Endothelial cell of umbilical vein (primary cell): ENCODE measurements at regions not wholly inside any gene's neighbourhood (a gene's known extent, or its start where the extent isn't known, plus 50 kb on each side); places are given as distances from the start of the nearest gene placed in this dataset.

Source experiments
- BruUV-seq: library from RNA; stranded (reverse); fragments of 400-500 nt; replicated peaks from 2 replicates; lab custom pipeline; 2021; lab: Mats Ljungman, UMichigan
- CTCF ChIA-PET: fragments of 300-600, 350-600 bp; sonication (Branson Sonifier 250); formaldehyde crosslinking; loops from one replicate; lab custom pipeline; 2021; ENCODE audit warnings: antibody characterized with exemption, inconsistent platforms; lab: Charles Lee
- POLR2A ChIA-PET: fragments of 300-600, 350-600 bp; sonication (Branson Sonifier 250); formaldehyde crosslinking; loops from one replicate; lab custom pipeline; 2021; ENCODE audit warnings: antibody characterized with exemption, inconsistent platforms; lab: Charles Lee
- DNase-seq: peaks from one replicate; pipeline ENCODE4 v3.0.0-alpha.2; 2011; ENCODE audit warnings: low read depth, low spot score
- FAIRE-seq: peaks from 2 replicates; lab custom pipeline; 2011; peaks lifted over from hg19 to GRCh38; lab: Jason Lieb, UNC
- H2AFZ ChIP-seq: 2 replicates; pipeline ENCODE4 v1.6.0; 2012; ENCODE audit warnings: low read depth, low read length, control low read depth, inconsistent platforms
- H3K27ac ChIP-seq: 2 replicates; pipeline ENCODE4 v1.5.1; 2011; ENCODE audit warnings: low read depth, mild to moderate bottlenecking, control low read depth, low read length, moderate library complexity; ENCODE audit not compliant: insufficient read depth
- H3K27me3 ChIP-seq, 2 experiments: 2 replicates each; pipeline versions ENCODE4 v1.6.0 to v1.6.1; 2011; ENCODE audit warnings: low read length in 2 of 2, mixed read lengths in 1 of 2; ENCODE audit not compliant: control insufficient read depth in 2 of 2, insufficient read depth in 2 of 2
- H3K36me3 ChIP-seq, 2 experiments: 2 replicates in 1 of 2; 3 replicates in 1 of 2; pipeline ENCODE4 v1.5.1; 2011; ENCODE audit warnings: low read length in 2 of 2, mild to moderate bottlenecking in 1 of 2, moderate library complexity in 1 of 2; ENCODE audit not compliant: control insufficient read depth in 2 of 2, insufficient read depth in 2 of 2; ENCODE audit errors: extremely low read depth in 1 of 2
- H3K4me1 ChIP-seq: 3 replicates; pipeline ENCODE4 v1.5.1; 2011; ENCODE audit warnings: mild to moderate bottlenecking, low read length; ENCODE audit not compliant: control insufficient read depth, insufficient read depth; ENCODE audit errors: extremely low read depth
- H3K4me2 ChIP-seq: 2 replicates; pipeline ENCODE4 v1.6.1; 2011; ENCODE audit warnings: low read length, control low read depth, mixed read lengths; ENCODE audit not compliant: insufficient read depth
- H3K4me3 ChIP-seq, 3 experiments: fragments of 200-600 bp in 1 of 3; sonication (generic), shearing (Covaris generic) in 1 of 3; replicated peaks in 1 of 3; 2 replicates each; pipeline ENCODE4 v1.5.1; 2011 to 2016; ENCODE audit warnings: control low read depth in 3 of 3, low read length in 3 of 3, mild to moderate bottlenecking in 2 of 3, inconsistent platforms in 1 of 3, low read depth in 1 of 3, moderate library complexity in 1 of 3; ENCODE audit not compliant: insufficient read depth in 1 of 3
- H3K79me2 ChIP-seq: 2 replicates; pipeline ENCODE4 v1.6.0; 2012; ENCODE audit warnings: low read length, inconsistent platforms; ENCODE audit not compliant: control insufficient read depth, insufficient read depth
- H3K9ac ChIP-seq: replicated peaks from 2 replicates; pipeline ENCODE3; 2011; ENCODE audit warnings: low read length, control low read depth; ENCODE audit not compliant: insufficient read depth; ENCODE audit errors: extremely low read depth
- H3K9me1 ChIP-seq: replicated peaks from 3 replicates; pipeline ENCODE4 v1.6.0; 2011; ENCODE audit warnings: mild to moderate bottlenecking, low read length; ENCODE audit not compliant: control insufficient read depth, insufficient read depth; ENCODE audit errors: extremely low read depth
- H3K9me3 ChIP-seq: replicated peaks from 2 replicates; pipeline ENCODE4 v1.5.1; 2012; ENCODE audit warnings: low read length, inconsistent platforms; ENCODE audit not compliant: control insufficient read depth, insufficient read depth
- H4K20me1 ChIP-seq: replicated peaks from 2 replicates; pipeline ENCODE3; 2011; ENCODE audit warnings: mild to moderate bottlenecking, low read length; ENCODE audit not compliant: control insufficient read depth, insufficient read depth; ENCODE audit errors: extremely low read depth
- EZH2 ChIP-seq: IDR thresholded peaks from 2 replicates; pipeline ENCODE4 v1.6.1; 2012; ENCODE audit warnings: borderline replicate concordance, low read depth, mild to moderate bottlenecking, moderate library complexity, low read length, inconsistent platforms; ENCODE audit not compliant: severe bottlenecking
- FOS ChIP-seq: IDR thresholded peaks from 2 replicates; pipeline ENCODE4 v1.6.1; 2011; ENCODE audit warnings: mild to moderate bottlenecking, low read length, moderate library complexity, borderline replicate concordance; ENCODE audit not compliant: insufficient read depth
- GATA2 ChIP-seq: IDR thresholded peaks from 2 replicates; pipeline ENCODE4 v1.7.0; 2011; ENCODE audit warnings: low read depth, mild to moderate bottlenecking, moderate library complexity, mixed read lengths, low read length; ENCODE audit not compliant: insufficient read length, insufficient read depth
- JUN ChIP-seq: IDR thresholded peaks from 2 replicates; pipeline ENCODE4 v1.6.1; 2011; ENCODE audit warnings: borderline replicate concordance, low read depth; ENCODE audit not compliant: insufficient read length, insufficient read depth
- MYC ChIP-seq: IDR thresholded peaks from one replicate; pipeline ENCODE4 v1.6.1; 2011; ENCODE audit warnings: mild to moderate bottlenecking, low read depth, low read length
- POLR2A ChIP-seq: IDR thresholded peaks from 2 replicates; pipeline ENCODE4 v1.6.1; 2012; ENCODE audit warnings: low read depth, mild to moderate bottlenecking, control low read depth, low read length
- POLR2AphosphoS5 ChIP-seq: IDR thresholded peaks from 2 replicates; pipeline ENCODE4 v1.6.1; 2012; ENCODE audit warnings: low read depth, mild to moderate bottlenecking, control low read depth, low read length, moderate library complexity; ENCODE audit not compliant: insufficient read depth
- dilution Hi-C: fragments of 300-500 bp; cut with MboI; formaldehyde crosslinking; loops from one replicate; pipeline ENCODE4 v1.15.0; 2019; ENCODE audit warnings: low sequenced_read_pairs; ENCODE audit not compliant: extremely low pct_ligation_motif_present
- intact Hi-C: fragments of 100-400 bp; cut with micrococcal nuclease; formaldehyde crosslinking; loops from one replicate; pipeline ENCODE4 v1.10.0; 2022
- TF ChIP-seq, protein P1 (sequence below): IDR thresholded peaks from 2 replicates; pipeline ENCODE4 v1.6.1; 2011; ENCODE audit not compliant: insufficient read depth, insufficient read length
- TF ChIP-seq, protein P2 (sequence below), 2 donors: IDR thresholded peaks; 1 replicate in 1 of 2; 2 replicates in 1 of 2; pipeline ENCODE4 v1.5.1; 2011; ENCODE audit warnings: low read length in 2 of 2, mild to moderate bottlenecking in 2 of 2, moderate library complexity in 2 of 2, control low read depth in 1 of 2, inconsistent platforms in 1 of 2, low read depth in 1 of 2; ENCODE audit not compliant: insufficient read depth in 1 of 2; ENCODE audit errors: extremely low read depth in 1 of 2

DNA sequence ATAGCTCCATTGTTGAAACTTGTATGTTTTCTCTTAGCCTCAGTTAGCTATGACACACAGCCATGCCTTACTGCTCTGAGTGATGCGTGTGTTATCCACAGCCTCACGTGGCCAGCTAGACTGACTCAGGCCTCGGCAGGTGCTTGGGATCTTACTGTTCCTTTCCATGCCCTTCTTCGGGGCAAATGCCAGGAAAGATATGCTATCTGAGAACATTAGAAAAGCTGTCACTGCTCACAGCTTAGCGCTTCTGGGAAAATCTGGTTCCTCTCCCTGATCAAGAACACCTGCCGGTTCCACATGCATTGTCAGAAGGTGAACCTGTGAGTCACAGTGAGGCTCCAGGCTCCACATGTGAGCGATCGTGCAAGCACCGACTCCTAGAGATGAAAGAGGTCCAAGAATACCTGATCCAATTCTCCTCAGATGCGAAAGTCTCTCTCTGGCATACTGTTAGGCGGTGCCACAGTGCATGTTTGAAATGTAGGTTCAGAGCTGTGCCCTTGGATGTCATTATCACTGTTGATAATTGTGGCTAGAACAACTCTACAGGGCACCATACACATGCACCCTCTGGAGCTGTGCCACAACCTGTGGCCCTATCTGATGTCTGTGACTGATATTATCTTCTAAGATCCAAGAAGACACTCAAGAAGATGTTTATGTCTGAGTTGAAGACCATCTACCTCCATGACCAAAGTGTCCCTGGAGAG, 247.8 kb upstream of the IGFBP3 start:
- Histone ChIP-seq H3K9ac (no peak overlapping the region), H3K27me3 (no peaks in the 10 kb centered on the region), H3K4me2 (no peak overlapping the region), H3K4me1 (no peaks in the 10 kb centered on the region), H2AFZ (no peak overlapping the region), H3K36me3 (no peaks in the 10 kb centered on the region), H4K20me1 (no peaks in the 10 kb centered on the region), H3K27ac (no peak overlapping the region), H3K79me2 (no peaks in the 10 kb centered on the region), H3K9me3 (no peaks in the 10 kb centered on the region), H3K9me1 (no peaks in the 10 kb centered on the region), H3K4me3 (no peak overlapping the region)
- FAIRE-seq (no peak), DNase-seq (no peak)
- intact Hi-C loops, result no loop called here
- dilution Hi-C loops, result no loop called here
- no TSS peak for BruUV-seq
- CTCF ChIA-PET, result no interaction called here
- POLR2A ChIA-PET, result no interaction called here
- TF ChIP-seq MYC (no peak), POLR2A (no peak), FOS (no peak), EZH2 (no peak), JUN (no peak), GATA2 (no peak), POLR2AphosphoS5 (no peak)
- TF ChIP-seq, protein P1, sequence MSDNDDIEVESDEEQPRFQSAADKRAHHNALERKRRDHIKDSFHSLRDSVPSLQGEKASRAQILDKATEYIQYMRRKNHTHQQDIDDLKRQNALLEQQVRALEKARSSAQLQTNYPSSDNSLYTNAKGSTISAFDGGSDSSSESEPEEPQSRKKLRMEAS, result no peak
- TF ChIP-seq, protein P2, sequence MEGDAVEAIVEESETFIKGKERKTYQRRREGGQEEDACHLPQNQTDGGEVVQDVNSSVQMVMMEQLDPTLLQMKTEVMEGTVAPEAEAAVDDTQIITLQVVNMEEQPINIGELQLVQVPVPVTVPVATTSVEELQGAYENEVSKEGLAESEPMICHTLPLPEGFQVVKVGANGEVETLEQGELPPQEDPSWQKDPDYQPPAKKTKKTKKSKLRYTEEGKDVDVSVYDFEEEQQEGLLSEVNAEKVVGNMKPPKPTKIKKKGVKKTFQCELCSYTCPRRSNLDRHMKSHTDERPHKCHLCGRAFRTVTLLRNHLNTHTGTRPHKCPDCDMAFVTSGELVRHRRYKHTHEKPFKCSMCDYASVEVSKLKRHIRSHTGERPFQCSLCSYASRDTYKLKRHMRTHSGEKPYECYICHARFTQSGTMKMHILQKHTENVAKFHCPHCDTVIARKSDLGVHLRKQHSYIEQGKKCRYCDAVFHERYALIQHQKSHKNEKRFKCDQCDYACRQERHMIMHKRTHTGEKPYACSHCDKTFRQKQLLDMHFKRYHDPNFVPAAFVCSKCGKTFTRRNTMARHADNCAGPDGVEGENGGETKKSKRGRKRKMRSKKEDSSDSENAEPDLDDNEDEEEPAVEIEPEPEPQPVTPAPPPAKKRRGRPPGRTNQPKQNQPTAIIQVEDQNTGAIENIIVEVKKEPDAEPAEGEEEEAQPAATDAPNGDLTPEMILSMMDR (IDR thresholded peaks at IDR 0.05; ENCODE audit: extremely low read depth in 1 of 2, insufficient read depth in 1 of 2, low read depth in 1 of 2, low read length in 2 of 2), result no peak
